GM12878 (cell line): ENCODE measurements at regions not wholly inside any gene's neighbourhood (a gene's known extent, or its start where the extent isn't known, plus 50 kb on each side); places are given as distances from the start of the nearest gene placed in this dataset.

Experiments
- EGR1 ChIP-seq, 2 experiments: IDR thresholded peaks; 1 replicate in 1 of 2; 2 replicates in 1 of 2; pipeline ENCODE4 v1.6.1; 2011 to 2012; ENCODE audit warnings: low read depth in 2 of 2, low read length in 2 of 2, borderline replicate concordance in 1 of 2, mild to moderate bottlenecking in 1 of 2, moderate library complexity in 1 of 2
- EZH2 ChIP-seq: IDR thresholded peaks from 2 replicates; pipeline ENCODE4 v1.6.1; 2012; ENCODE audit warnings: low read depth, mild to moderate bottlenecking, control low read depth, inconsistent platforms, low read length, borderline replicate concordance; ENCODE audit not compliant: control insufficient read depth
- HCFC1 ChIP-seq: fragments of 150-350 bp; IDR thresholded peaks from 2 replicates; pipeline ENCODE4 v1.6.1; 2014; ENCODE audit warnings: low read length
- IKZF1 ChIP-seq: fragments of 450-650 bp; conservative IDR thresholded peaks from 2 replicates; pipeline ENCODE4 v1.6.1; 2017; ENCODE audit warnings: antibody characterized with exemption, mild to moderate bottlenecking
- NFIC ChIP-seq: IDR thresholded peaks from 2 replicates; pipeline ENCODE4 v1.6.1; 2012; ENCODE audit warnings: low read depth, mild to moderate bottlenecking, inconsistent platforms, low read length, moderate library complexity
- POLR2A ChIP-seq: IDR thresholded peaks from 2 replicates; pipeline ENCODE4 v1.6.1; 2011; ENCODE audit warnings: low read depth, mild to moderate bottlenecking, low read length
- POLR2AphosphoS5 ChIP-seq: IDR thresholded peaks from 2 replicates; pipeline ENCODE4 v1.6.1; 2011; ENCODE audit warnings: mild to moderate bottlenecking, low read length, inconsistent platforms
- SREBF2 ChIP-seq: IDR thresholded peaks from 2 replicates; pipeline ENCODE4 v1.6.1; 2012; ENCODE audit warnings: mild to moderate bottlenecking, low read length
- USF2 ChIP-seq: IDR thresholded peaks from 2 replicates; pipeline ENCODE4 v1.6.1; 2011; ENCODE audit warnings: low read depth, low read length, improper control_type of control experiment, borderline replicate concordance
- ZNF207 ChIP-seq: fragments of 450-650 bp; IDR thresholded peaks from 2 replicates; pipeline ENCODE4 v1.6.1; 2014; ENCODE audit warnings: antibody characterized with exemption, mild to moderate bottlenecking, borderline replicate concordance
- TF ChIP-seq, protein P1 (sequence below), 3 experiments: IDR thresholded peaks in 2 of 3; conservative IDR thresholded peaks in 1 of 3; 2 replicates each; pipeline ENCODE4 v1.5.1; 2011; ENCODE audit warnings: low read depth in 3 of 3, low read length in 3 of 3, mild to moderate bottlenecking in 3 of 3, control low read depth in 2 of 3, moderate library complexity in 2 of 3, inconsistent platforms in 1 of 3, mixed read lengths in 1 of 3; ENCODE audit not compliant: control insufficient read depth in 2 of 3, insufficient read depth in 1 of 3; ENCODE audit errors: extremely low read depth in 1 of 3

DNA sequence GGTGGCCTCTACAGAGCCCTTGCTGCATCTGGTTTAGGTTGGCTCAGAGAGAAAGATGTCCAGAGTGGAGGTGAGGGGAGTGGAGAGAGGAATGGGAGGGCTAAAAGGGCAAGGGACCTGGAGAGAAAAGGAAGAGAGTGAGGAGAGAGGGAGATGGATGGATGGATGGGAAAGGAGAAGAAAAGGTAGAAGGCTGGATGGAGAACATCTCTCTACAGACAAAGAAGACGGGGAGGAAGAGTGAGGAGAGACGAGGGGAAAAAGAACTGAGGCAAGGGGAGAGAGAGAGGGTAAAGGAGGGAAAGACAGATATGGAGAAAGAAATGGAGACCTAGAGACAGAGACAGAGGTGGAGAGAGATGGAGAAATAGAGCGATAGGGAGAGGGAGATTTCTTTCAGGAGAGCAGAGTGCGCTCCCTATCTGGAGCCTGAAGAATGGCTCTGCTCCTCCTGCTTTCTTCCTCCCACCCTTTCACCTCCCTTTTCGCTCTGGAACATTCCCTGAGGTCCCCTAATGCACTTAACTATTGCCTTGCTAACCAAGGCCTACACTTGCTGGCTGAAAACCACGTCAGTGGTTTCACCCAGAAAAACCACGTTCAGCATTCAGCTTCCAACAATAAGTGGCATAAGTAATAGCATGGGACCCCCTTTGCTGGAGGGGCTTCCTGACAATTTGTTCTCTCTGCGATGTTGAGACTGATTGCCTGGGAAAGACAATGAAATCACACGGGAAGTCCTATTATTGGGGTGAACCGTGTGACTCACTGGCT, 286.3 kb downstream of the CDH26 start:
- TF ChIP-seq SREBF2 = no peak
- TF ChIP-seq, protein P1, sequence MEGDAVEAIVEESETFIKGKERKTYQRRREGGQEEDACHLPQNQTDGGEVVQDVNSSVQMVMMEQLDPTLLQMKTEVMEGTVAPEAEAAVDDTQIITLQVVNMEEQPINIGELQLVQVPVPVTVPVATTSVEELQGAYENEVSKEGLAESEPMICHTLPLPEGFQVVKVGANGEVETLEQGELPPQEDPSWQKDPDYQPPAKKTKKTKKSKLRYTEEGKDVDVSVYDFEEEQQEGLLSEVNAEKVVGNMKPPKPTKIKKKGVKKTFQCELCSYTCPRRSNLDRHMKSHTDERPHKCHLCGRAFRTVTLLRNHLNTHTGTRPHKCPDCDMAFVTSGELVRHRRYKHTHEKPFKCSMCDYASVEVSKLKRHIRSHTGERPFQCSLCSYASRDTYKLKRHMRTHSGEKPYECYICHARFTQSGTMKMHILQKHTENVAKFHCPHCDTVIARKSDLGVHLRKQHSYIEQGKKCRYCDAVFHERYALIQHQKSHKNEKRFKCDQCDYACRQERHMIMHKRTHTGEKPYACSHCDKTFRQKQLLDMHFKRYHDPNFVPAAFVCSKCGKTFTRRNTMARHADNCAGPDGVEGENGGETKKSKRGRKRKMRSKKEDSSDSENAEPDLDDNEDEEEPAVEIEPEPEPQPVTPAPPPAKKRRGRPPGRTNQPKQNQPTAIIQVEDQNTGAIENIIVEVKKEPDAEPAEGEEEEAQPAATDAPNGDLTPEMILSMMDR (IDR thresholded peaks at IDR 0.05 in 2 of 3, conservative IDR thresholded peaks at IDR 0.05 in 1 of 3; ENCODE audit: control insufficient read depth in 2 of 3, extremely low read depth in 1 of 3, insufficient read depth in 1 of 3, low read depth in 3 of 3, low read length in 3 of 3) = no peak
- no peak for TF ChIP-seq ZNF207
- TF ChIP-seq EZH2 = no peak
- no peak for TF ChIP-seq USF2
- TF ChIP-seq EGR1 (IDR thresholded peaks at IDR 0.05; ENCODE audit: borderline replicate concordance in 1 of 2, low read depth in 2 of 2, low read length in 2 of 2) = no peak
- TF ChIP-seq IKZF1 = no peak
- TF ChIP-seq POLR2A = no peak
- no peak for TF ChIP-seq NFIC
- no peak for TF ChIP-seq POLR2AphosphoS5
- TF ChIP-seq HCFC1 = no peak
